Superior temporal gyrus (tissue), 1 donor: ENCODE measurements at regions not wholly inside any gene's neighbourhood (a gene's known extent, or its start where the extent isn't known, plus 50 kb on each side); places are given as distances from the start of the nearest gene placed in this dataset.

Experiments used
- DNase-seq: peaks from one replicate; pipeline ENCODE4 v3.0.0-alpha.2; 2016; ENCODE audit errors: extremely low spot score

GRCh38 chr4:62377700-62378099, 1177.6 kb downstream of the ADGRL3 start:
- no peak for DNase-seq

- DNase-seq: no peak
These were observed 1177.1 kb downstream of the ADGRL3 start for GRCh38 chr4:62377245-62377644.

DNA sequence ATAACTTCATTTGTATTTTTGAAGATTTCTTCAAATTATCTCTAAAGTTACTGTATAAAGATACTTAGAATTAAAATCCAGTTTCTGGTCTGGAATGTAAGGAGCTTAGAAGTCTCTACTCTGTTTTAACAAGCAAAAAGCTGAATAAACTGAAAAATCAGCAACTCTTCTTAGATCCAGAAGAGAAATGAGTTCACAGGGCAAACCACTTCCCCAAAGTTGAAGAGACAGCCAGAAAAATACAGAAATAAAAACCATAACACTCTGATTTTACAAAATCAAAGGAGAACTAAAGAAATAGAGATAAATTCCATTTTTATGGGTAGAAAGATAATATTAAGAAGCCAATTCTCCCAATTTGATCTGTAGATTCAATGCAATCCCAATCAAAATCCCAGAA, 1166.8 kb downstream of the ADGRL3 start:
- no peak for DNase-seq

DNA sequence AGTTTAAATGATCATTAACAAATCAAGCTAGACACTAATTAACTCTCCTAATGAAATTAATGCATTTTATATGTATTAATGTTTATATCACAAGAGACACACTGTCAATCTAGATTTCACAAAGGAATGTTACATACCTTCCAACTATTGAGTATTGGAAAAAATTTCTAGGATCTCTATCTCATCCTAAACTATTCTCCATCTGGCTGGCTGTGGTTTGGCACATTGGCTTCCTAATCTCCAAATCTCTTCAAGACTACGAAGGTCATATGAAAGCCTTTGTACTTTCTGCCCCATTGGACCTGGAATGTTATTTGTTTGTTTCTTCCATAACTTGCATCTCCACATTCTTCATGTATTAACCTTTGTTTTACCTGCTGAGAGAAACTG, 1160.0 kb downstream of the ADGRL3 start:
- DNase-seq: no peak

- DNase-seq: no peak
These were observed 1159.5 kb downstream of the ADGRL3 start for GRCh38 chr4:62359441-62360155.

DNA sequence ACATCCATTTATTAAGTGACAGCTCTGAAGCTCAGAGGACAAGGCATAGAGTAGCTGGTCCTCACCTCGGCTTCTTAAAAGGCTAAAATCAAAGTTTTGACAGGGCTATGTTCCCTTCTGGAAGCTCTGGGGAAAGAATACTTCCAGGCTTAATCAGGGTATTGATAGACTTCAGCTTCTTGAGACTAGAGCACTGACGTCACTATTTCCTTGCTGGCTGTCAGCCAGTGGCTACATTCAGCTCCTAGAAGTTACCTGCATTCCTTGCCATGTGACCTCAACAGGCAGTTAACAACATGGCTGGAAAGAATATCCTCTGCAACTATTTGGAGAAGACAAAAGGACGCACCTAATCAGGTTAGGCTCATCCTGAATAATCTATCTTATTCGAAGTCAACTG, 1144.8 kb downstream of the ADGRL3 start:
- no peak for DNase-seq

GRCh38 chr4:62344474-62344873, 1144.3 kb downstream of the ADGRL3 start:
- DNase-seq: no peak

DNA sequence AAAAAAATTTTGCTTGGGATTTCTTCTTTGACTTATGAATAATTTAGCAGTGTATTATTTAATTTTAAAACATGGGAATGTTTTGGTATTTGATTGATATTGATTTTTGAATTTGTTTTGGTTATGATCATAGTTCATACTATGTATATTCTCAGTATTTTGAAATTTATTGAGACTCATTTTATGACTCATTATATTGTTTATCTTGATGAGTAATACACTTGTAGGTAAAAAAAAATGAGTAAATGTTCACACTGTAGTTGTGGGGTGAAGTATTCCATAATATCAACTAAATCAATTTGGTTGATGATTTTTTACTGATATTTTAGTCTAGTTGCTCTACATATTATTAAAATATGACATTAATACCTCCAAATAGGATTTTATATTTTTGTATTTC, 1142.2 kb downstream of the ADGRL3 start:
- no peak for DNase-seq

DNA sequence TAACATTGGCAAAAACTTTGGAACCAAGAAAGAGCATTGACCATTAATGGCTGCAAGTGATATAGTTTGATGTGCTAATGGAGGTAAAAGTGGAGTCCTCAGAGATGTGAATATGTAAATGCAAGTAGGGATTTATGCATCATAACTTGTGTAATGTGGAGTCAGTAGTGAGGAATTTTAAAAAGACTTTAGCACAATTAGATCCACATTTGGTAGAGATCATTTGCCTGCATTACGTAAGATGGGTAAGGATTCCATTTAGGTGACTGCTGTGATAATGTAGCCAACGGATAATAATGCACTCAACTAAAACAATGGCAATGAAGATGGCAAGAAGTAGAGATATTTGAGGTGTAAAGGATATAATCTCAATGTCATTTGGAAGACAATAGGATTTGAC, 1128.4 kb downstream of the ADGRL3 start:
- no peak for DNase-seq

GRCh38 chr4:62327612-62328297, 1127.6 kb downstream of the ADGRL3 start:
- no peak for DNase-seq

DNA sequence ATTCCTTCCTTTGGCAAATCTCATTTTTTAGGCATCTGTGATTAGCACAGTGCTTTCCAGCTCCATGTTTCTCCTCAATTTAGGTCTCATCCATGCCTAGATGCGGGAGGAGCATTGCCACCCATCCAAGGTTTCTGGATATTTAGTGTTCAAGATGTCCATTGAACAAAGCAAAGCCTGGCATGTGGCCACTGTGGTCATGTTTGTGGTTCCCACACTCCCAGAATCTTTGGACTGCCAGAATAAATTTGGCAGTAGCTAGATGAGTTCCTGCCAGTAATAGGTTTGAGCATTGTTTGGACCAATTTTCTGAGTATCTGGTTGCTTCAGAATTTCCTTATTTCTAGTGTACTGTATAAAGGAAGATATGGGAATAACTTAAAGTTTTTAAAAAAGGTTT, 1124.1 kb downstream of the ADGRL3 start:
- peak; percentile 26 for DNase-seq

GRCh38 chr4:62320612-62321011, 1120.5 kb downstream of the ADGRL3 start:
- no peak for DNase-seq

- DNase-seq: no peak
These were observed 1102.6 kb downstream of the ADGRL3 start for GRCh38 chr4:62302710-62303109.

DNA sequence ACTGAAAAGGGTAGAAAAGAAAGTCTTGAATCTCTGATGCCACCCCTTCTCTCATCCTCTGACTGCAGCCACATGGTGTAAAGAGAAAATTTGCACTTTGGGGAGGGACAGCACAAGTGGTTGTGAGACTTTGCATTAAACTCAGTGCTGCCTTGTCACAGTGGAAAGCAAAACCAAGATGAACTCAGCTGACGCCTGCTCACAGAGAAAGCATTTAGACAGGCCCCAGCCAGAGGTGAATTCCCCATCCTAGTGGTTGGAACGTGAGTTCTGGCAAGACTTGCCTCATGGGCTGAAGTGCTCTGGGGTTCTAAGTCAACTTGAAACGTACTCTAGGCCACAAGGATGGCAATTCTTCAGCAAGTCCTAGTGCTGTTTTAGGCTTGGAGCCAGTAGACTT, 1101.4 kb downstream of the ADGRL3 start:
- DNase-seq: no peak

- DNase-seq: no peak
These were observed 1093.4 kb downstream of the ADGRL3 start for GRCh38 chr4:62293551-62293950.

DNA sequence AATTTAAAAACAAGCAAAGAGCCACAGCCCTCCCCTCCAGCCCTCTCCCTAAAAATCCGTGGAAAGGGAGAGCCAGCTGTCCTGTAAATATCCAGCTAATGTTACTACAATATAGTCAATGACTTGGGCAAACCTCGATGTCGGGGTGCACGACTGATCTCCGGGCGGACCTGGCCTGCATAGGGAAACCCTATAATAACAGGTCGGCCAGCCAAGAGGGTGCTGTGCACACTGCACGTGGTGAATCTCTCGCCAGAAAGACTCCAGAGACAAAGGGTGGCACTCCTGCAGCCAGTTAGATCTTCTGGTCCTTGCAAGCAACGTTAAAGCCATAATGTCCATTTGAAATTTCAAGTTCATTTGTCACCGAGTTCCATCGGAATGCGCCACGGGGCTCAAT, 1092.8 kb downstream of the ADGRL3 start:
- no peak for DNase-seq

GRCh38 chr4:62288808-62289541, 1088.8 kb downstream of the ADGRL3 start:
- peak; percentile 32 for DNase-seq

GRCh38 chr4:62285026-62285425, 1084.9 kb downstream of the ADGRL3 start:
- peak; percentile 37 for DNase-seq

DNA sequence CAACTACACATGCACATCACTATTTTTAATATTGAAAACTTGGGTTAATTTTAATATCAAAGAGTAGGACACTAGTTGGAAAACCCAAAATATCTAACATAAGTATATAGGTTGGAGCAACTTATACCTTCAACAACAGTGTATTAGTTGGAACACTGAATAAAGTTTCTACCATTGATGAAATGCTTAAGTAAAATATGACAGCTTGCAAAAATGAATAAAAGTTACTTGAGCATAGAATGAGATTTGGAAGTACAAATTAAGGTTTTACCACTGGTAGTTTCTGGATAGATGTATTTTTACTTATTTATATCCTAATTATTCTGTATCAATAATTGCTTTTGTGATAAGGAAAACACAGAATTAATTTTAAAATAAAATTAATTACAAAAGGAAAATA, 1079.6 kb downstream of the ADGRL3 start:
- DNase-seq: no peak

GRCh38 chr4:62275470-62275869, 1075.3 kb downstream of the ADGRL3 start:
- no peak for DNase-seq

DNA sequence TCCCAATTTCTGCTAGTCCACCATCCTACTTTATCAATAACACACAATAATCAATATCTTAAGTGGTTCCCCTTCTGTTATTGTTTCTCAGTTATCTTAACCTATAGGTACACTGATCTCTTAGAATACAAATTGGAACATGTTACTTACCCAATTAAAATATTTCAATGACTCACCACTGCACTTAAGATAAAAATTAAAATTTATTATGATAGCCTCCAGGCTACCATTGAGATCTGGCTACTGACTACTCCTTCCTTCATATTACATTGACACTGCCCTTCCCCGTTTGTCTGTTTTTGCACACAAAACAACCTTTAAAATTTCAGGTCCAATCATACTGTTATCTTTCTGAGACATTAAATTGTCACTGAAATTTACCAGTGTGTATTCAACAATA, 1074.7 kb downstream of the ADGRL3 start:
- DNase-seq: no peak

DNA sequence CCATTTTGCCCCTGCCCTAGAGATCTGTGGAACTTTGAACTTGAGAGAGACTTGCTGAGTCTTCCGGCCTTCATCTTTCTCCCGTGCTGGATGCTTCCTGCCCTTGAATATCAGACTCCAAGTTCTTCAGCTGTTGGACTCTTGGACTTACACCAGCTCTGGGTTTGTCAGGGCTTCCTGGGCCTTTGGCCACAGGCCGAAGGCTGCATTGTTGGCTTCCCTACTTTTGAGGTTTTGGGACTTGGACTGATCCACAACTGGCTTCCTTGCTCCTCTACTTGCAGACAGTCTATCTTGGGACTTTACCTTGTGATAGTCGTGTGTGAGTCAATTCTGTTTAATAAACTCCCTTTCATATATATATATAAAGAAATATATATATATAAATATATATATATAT, 1071.0 kb downstream of the ADGRL3 start:
- DNase-seq: no peak

- DNase-seq: no peak
These were observed 1069.8 kb downstream of the ADGRL3 start for GRCh38 chr4:62269918-62270317.
